SKM-1 (cell line): ENCODE measurements at regions not wholly inside any gene's neighbourhood (a gene's known extent, or its start where the extent isn't known, plus 50 kb on each side); places are given as distances from the start of the nearest gene placed in this dataset.

Source experiments
- DNase-seq: peaks from one replicate; lab custom pipeline; 2025; ENCODE audit not compliant: unreplicated experiment; lab: John Stamatoyannopoulos, UW

DNA sequence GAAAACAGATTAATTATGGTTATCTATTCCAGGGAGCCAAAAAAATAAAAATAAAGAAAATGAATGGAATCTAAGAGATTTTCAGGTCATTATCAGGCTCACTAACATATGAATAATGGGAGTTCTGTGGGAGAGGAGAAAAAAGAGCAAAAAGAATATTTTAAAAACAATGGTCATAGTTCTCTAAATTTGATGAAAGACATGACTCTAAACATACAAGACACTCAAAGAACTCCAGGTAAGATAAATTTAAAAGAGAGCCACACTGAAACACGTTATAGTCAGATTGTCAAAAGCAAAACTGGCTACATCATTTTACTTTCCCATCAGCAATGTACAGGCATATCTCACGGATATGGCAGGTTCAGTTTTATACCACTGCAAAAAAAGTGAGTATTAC is 520.0 kb downstream of the ANKRD50 start:
- DNase-seq: no peak

DNA sequence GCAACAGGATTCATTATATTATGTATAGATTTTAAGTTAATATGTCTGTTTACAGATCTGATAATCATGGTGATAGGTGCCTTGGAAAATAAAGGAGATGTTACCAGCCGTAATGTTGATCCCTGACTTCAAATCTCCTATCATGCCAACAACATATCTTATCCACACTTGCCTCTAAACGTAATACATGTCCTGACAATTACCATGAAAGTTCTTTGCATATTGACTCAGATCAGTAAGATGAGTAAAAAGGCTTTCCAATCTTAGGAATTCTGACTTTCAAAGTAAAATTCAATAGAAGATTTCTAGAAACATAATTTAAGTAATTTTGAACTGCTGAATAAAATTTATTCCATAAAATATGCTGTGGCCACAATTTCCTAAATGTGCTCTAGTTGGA is 513.3 kb downstream of the ANKRD50 start:
- DNase-seq: no peak

DNA sequence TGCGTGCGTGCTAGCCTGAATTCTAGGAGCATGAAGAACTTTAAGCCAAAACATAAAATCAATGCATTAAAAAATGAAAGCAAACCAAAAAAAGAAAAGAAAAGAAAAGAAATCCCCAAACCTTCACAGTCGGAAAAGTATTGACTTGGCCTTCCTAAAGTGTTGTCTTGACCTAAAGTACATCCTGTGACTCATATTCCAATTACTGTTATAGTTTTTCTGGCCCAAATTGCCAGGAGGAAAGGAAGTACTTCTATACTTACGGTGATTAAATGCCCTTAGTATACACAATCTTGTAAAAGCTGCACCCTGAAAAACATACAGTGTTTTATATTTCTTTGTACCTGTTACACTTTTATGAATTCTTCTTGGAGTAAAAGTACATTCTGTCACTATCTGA is 512.8 kb downstream of the ANKRD50 start:
- DNase-seq: no peak

DNA sequence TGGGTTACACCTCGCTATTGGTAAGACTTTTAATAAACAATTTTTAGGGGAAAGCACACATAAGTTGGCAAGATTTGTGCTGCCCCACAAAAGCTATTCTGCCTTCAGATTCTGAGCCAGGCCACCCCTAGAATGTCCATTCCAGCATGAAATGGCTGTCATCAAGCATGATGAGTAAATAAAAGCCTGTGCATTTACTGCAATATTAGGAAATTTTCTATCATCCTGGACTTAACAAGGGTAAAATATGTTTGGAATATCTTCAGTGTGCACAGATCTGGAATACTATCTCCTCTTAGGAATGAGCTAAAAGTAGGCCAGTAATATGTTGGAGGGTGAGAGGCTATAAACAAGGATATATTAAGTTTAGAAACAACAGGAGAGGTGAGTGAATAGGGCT is 510.9 kb downstream of the ANKRD50 start:
- no peak for DNase-seq

DNA sequence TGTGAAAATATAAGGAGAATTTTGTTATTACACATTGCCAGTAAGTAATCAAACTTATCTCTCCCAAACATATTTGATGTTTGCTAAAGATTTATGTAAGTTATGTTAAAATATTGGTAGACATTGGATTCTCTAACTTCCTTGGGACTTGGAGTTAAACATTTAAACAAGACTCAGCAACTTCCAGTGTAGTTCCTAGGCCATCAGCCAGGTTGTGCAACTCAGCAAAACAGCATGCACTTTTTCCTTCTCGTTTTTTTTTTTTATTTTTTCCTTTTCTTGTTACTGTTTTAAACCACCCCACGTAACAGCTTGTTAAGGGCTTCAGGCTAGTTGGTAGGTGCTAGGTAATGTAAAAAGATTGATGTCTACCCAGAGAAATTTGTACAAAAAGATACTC is 510.4 kb downstream of the ANKRD50 start:
- DNase-seq: no peak

DNA sequence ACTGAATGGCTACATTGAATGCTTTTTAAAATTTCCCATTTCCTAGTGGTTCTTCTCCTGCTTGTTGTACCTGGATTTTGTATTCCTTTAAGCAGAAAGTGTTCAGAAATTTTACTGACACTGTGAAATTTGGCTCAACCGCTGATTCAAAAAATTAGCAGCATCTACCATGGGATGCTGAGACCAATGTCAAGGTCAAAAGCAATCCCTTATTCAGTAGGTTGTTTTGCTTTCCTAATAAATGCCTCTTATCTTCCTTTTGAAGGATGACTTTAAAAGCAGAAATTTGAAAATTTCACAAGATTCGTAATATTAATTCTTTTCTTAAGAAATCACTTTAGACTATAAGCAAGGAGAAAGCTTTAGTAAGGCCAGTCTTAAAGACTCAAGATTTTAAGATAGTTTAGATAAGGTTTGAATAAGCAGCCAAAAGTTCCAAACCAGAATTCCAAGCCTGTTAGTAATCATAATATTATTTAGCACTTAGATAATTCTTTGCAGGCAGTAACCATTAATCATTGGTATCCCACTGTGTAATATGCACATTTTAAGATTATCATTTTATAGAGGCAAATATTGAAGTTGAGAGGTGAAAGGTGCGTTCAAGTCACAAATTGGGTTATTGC is 508.8 kb downstream of the ANKRD50 start:
- DNase-seq: no peak

DNA sequence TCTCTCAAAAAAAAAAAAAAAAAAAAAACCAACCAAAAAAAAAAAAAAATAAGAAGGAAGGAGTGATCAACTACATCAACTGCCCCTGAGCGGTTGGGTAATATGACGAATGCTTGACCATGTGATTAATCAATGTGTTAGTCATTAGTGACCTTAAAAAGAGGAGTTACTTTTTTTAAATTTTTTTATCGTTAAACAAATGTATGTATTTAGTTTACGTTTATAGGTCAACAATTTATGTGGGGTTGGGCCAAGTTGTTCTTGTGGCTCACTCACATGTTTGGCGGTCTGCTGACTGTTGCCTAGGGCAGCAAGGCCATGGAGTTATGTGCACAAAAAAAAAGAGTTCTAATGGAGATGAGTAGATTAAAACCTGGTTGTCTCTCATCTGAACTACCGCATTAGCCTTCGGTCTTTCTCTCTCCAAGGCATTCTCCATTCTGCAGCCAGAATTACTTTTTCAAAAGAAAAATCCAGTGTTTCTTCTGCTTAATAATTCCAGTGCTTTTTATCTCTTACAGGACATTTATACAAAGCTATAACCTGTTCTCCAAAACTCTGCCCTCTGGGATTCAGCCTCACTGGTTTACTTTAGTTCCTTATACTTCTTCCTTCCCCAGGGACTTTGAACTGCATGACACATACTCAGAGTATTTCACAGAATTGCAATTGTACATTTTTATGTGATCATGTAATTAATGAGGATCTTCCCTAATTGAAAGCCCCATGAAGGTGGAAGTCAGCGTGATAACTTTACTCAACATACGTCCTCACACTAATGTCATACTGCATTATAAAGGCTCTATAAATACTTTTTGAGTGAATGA is 505.5 kb downstream of the ANKRD50 start:
- DNase-seq: no peak

DNA sequence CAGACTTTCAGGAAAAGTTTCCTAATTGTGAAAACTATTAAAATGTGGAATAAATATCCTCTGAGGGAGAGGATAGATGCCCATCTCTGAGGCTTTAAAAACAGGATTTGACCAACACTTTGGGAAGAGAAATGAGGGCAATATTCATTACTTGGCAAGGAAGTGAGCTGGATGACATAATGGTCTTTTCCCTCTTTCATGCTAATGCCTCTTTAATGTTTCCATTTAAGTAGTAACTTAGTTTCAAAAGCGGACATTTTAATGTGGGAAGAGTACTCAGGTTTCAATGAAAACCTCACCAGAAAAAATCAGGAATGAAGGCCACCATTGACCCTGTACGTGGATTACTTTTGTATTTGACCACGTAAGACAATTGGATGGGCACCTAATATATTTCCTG is 503.3 kb downstream of the ANKRD50 start:
- DNase-seq: no peak

DNA sequence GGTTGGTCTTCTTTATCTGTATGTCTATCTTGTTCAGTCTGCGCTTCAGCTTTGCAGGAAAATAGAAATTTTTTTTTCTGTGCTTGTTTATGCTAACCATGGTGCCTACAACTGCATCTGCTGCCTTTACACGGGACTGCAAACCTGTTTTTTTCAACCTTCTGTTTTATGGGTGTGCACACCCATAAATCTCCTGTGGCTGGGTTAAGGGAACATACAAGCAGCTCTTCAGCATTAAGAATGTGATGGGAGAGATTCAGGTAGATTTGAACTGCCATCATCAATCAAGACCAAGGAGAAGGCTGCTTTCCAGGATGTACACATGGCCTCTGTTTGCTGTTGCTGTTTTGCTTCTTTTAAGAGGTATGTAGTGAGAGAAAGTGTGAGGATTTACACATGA is 502.9 kb downstream of the ANKRD50 start:
- DNase-seq: no peak

DNA sequence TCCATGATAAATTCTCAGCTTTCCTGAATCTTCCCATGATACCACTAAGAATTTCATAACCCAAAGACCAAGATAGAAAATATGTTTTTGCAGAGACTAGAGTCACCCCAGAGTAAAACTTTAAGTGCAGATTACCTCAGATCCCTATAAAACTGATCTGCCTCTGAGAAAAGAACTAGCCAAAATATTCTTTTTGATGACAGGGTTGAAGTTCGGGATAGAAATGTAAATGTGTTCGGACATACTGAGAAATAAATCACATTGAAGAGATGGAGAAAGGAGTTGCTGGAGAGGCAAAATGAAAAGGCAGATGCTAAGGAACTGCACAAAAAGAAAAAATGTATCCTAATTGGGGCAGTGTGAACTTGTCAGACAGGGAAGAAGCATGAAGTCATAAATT is 501.8 kb downstream of the ANKRD50 start:
- DNase-seq: no peak

DNA sequence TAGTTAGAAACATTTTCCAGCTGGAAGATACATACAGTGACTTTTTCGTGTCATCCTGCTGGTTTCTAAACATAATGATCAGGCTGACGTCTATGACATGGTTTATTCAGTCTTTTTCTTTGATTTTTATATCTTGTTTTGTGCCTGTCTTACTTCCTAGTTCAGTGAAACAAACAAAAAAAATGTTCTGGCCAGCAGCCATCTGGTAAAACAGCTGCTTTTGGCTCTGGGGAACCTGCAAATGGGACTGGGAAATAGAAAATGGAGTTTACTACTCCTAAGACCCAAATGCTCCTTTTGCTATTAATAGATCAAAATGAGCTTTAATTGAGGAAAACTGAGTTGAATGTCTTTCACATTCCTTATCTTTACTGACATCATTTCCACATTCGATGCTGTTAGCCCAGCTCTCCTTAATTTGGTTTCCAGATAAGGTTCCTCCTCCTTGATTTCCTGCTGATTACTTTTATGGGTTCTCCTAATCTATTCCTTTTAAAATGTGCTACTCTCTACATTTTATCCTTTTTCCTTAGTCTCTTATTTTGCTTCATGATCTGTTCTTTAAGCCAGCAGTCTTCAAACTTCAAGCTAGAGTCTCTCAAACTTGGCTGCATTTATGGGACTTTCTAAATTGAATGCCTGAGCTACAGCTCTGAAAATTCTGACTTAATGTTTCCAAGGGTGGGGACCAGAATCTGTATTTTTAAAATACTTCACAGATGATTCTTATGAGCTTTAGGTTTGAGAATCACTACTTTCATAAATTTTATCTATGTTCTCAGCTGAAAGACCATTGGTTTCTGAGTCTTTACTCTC is 499.5 kb downstream of the ANKRD50 start:
- DNase-seq: no peak

DNA sequence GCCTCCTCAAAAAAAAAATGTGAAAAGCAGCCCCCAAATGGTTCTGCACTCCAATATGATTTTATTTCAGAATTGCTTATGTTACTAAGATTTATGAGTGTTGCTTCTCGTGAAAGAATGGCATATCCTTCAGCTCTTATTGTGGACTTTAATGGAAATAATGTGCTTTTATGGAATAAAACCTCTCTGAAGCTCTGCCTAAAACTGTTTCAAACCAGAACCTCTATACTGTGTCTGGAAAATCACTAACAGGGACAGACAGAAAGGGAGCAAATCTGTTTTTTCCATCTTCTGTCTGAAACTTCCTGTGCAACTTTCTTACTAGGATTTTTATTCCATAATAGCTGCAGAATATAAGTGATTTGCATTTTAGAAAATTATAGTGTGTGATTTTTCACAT is 493.1 kb downstream of the ANKRD50 start:
- no peak for DNase-seq

DNA sequence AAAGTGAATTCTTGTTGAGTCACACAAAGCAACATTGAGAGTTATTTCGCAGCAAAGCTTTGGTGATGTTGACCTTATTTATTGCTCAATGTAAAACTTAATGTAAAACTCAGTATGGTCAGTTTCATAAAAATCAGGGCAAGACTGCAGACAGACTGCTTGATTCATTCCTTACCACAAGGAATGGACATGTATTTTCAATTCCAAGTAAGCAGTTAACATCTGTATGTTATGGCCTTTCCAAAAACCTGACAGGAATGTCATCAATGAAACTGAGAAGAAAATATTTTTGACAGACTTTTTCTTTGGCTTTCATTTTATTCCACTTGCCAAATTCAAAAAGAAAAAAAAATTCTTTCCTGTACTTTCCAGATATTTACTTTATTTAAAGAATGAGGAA is 488.3 kb downstream of the ANKRD50 start:
- DNase-seq: no peak

DNA sequence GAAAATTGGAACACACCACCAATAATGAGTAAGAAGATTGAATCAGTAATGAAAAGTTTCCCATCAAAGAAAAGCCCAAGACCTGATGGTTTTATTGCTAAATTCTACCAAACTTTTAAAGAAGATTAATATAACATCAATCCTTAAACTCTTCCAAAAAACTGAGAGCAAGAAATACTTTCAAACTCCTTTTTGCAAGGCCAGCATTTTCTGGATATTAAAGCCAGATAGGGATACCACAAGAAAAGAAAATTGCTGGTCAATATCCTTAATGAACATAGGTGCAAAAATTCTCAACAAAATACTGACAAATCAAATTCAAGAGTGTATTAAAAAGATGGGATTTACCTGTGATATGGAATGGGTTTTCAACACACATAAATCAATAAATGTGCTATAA is 484.6 kb downstream of the ANKRD50 start:
- DNase-seq: no peak

DNA sequence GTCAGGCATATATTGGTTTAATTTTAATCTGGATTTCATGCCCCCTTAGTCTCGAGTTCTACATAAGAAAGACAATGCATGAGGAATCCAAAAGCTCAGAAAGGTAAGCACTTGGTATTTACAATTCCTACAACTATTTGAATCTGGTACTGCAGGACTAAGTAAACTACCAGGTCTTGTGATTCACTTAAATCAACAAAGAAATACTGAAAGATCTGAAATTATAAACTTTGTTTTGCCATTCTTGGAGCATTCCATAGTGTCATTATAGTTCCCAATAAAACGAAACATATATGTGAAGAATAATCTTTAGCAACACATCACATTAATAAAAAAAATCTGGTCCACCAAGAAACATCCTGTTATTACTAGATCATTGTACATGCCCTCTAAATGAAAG is 482.3 kb downstream of the ANKRD50 start:
- DNase-seq: no peak

DNA sequence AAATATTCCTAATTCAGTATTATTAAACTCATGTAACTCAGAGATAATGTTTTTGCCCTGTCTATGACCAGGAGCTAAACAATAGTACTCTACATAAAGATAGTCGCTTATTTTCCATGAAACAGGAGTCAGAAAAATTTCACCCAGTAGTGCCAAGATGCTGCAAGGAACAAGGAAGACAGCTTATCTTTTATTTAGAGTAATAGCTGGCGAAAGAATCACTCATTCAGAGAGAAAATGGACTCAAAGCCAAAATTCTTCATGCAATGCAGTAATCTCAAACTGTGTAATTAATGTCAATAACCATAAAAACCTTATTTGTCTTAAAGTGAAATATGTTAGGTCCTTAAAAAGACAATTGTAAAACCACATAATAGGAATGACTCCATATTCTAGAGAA is 477.8 kb downstream of the ANKRD50 start:
- DNase-seq: no peak

DNA sequence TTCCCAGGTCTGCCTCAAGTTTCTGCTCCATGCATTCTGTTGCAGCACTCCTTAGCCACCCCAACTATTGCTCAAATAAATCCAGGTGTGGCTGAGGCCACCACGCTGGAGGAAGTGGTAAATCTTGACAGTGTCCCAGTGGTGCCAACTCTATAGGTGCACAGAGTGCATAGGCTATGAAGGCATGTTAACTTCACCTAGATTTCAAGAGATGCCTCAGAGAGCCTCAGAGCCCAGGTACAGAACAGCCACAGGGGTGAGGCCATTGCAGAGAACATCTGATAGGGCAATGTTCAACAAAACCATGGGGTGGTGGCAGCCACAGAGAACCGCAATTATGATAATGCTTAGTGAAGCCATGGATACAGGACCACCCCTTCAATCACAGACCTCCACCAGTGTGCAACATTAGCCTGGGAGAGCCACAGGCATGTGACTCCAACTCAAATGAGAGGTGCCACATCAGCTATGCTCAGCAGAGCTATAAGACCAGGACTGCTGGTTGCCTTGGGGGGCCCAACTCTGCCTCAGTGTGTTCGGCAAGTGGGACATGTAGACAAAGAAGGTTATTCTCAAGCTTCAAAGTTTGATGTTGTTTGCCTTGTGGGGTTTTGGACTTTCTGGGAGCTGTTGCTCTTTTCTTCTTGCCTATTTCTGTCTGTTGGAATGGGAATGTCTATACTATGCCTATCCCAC is 468.7 kb downstream of the ANKRD50 start:
- no peak for DNase-seq

DNA sequence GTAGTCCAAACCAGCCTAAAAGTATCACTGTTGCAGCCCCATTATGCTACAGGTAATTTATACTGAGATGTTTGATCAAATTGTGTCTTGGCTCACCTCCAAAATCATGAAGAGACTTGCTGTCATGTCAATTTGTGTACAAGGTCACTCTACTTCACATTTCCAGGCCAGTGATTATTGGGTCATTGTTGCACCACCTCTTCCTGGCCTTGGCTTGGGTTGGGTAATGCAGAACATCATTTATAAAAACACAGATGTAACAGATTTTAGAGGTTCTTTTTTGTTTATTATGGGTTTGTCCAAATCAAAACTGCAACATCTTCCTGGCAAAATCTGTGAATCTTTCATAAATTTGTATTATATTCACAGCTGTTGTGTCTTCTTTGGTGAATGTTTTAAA is 459.5 kb downstream of the ANKRD50 start:
- DNase-seq: no peak

DNA sequence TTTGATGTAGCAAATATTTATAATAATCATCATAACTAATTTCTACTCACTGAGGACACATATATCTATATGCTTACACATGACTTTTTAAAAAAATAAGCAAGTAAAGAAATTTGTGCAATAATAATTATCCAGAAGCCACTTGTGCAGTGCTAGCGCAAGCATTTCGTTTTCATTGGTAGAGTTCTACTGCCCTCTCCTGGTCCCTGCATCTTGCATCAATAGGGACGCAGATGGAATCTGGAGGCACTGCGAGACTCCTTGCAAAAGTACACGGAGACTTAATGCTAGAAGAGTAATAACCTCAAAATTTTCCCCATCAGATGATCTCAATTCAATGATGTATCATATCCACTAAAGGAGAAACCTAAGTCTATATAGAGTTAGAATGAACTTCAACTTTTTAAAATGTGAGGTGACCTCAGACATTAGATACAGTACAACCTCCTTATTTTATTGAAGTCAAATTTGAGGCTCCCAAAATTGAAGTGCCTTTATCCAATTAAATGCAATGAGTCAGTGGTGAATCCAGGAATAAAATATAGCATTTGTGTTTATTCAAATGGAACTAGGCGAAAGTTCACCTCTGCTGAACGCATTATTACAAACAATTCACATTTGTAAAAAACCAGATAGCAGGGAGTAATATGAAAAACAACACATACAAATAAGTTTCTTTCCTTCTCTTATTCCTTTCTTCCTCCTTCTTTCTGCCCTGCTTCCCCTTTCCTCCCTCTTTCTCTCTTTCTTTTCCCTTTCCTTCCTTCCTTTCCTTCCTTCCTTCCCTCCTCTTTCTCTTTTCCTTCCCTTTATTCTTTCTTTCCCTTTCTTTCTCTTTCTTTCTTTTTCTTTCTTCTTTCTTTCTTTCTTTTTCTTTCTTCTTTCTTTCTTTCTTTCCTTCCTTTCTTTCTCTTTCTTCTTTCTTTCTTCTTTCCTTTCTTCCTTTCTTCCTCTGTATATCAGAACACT is 450.0 kb downstream of the ANKRD50 start:
- DNase-seq: peak; percentile 42

DNA sequence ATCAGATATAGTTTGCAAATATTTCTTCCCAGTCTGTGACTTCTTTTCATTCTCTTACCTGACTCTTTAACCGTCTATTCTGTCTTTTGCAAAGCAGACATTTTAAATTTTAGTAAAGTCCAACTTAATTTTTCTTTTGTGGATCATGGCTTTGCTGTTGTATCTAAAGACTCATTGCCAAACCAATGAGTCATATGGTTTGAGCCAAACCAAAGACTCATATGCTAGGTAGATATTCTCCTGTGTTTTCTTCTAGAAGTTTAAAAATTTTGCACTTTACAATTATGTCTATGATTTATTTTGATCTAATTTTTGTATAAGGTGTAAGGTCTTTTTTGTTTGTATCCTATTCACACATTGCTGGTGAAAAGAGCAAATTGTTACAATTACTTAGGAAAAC is 446.8 kb downstream of the ANKRD50 start:
- DNase-seq: no peak
